H1 (cell line): ENCODE measurements at regions not wholly inside any gene's neighbourhood (a gene's known extent, or its start where the extent isn't known, plus 50 kb on each side); places are given as distances from the start of the nearest gene placed in this dataset.

Source experiments
- CTCF ChIA-PET: fragments of 300-600 bp; sonication (Branson Sonifier 250); formaldehyde crosslinking; loops from one replicate; lab custom pipeline; 2021; ENCODE audit not compliant: partially characterized antibody; lab: Charles Lee
- POLR2A ChIA-PET: fragments of 300-600 bp; sonication (Branson Sonifier 250); formaldehyde crosslinking; loops from one replicate; lab custom pipeline; 2021; ENCODE audit warnings: inconsistent platforms; ENCODE audit not compliant: partially characterized antibody; lab: Charles Lee
- DNase-seq, 2 experiments: peaks; one replicate each; pipeline versions ENCODE4 v3.0.0 to v3.0.0-alpha.2; 2010 to 2022; ENCODE audit warnings: low spot score in 2 of 2, low read depth in 1 of 2, mixed read lengths in 1 of 2
- FAIRE-seq: peaks from 2 replicates; lab custom pipeline; 2011; peaks lifted over from hg19 to GRCh38; lab: Jason Lieb, UNC
- H2AFZ ChIP-seq: 2 replicates; pipeline ENCODE4 v1.8.1; 2012; ENCODE audit warnings: low read length, inconsistent platforms
- H2AK5ac ChIP-seq: 2 replicates; pipeline ENCODE4 v1.6.1; 2013; ENCODE audit warnings: low read depth, low read length
- H2BK120ac ChIP-seq: replicated peaks from 2 replicates; pipeline ENCODE3; 2013; ENCODE audit warnings: low read depth, low read length, inconsistent platforms
- H2BK12ac ChIP-seq: 2 replicates; pipeline ENCODE4 v1.6.1; 2013; ENCODE audit warnings: low read depth, low read length
- H2BK15ac ChIP-seq: 2 replicates; pipeline ENCODE4 v1.6.1; 2013; ENCODE audit warnings: low read length
- H2BK20ac ChIP-seq: 2 replicates; pipeline ENCODE4 v1.6.1; 2013; ENCODE audit warnings: low read length
- H2BK5ac ChIP-seq: 2 replicates; pipeline ENCODE4 v1.6.1; 2013; ENCODE audit warnings: low read depth, low read length
- H3K14ac ChIP-seq: 2 replicates; pipeline ENCODE4 v1.6.1; 2013; ENCODE audit warnings: inconsistent platforms; ENCODE audit not compliant: insufficient read length
- H3K18ac ChIP-seq: 2 replicates; pipeline ENCODE4 v1.6.1; 2013; ENCODE audit warnings: low read length; ENCODE audit errors: extremely low read depth
- H3K23ac ChIP-seq: 2 replicates; pipeline ENCODE4 v1.6.1; 2013; ENCODE audit warnings: inconsistent platforms; ENCODE audit not compliant: insufficient read length
- H3K23me2 ChIP-seq: 2 replicates; pipeline ENCODE4 v1.6.1; 2013; ENCODE audit warnings: low read depth, low read length
- H3K27ac ChIP-seq: 2 replicates; pipeline ENCODE4 v1.6.1; 2011; ENCODE audit warnings: low read depth, low read length, inconsistent platforms
- H3K27me3 ChIP-seq, 4 experiments: replicated peaks in 1 of 4; 1 replicate in 1 of 4; 2 replicates in 3 of 4; pipeline versions ENCODE4 v1.6.1 to v1.8.1; 2011 to 2013; ENCODE audit warnings: low read length in 3 of 4, mild to moderate bottlenecking in 3 of 4, inconsistent platforms in 2 of 4, mixed read lengths in 2 of 4, moderate library complexity in 1 of 4; ENCODE audit not compliant: control insufficient read depth in 3 of 4, insufficient read depth in 3 of 4; ENCODE audit errors: extremely low read depth in 1 of 4
- H3K36me3 ChIP-seq, 4 experiments: 2 replicates each; pipeline versions ENCODE4 v1.6.1 to v1.8.1; 2011 to 2013; ENCODE audit warnings: mild to moderate bottlenecking in 4 of 4, low read length in 3 of 4, moderate library complexity in 2 of 4, control low read depth in 1 of 4, inconsistent platforms in 1 of 4; ENCODE audit not compliant: insufficient read depth in 4 of 4, control insufficient read depth in 2 of 4
- H3K4ac ChIP-seq: replicated peaks from 2 replicates; pipeline ENCODE3; 2013; ENCODE audit warnings: low read length, low read depth, mixed read lengths, inconsistent platforms; ENCODE audit not compliant: insufficient read length
- H3K4me1 ChIP-seq, 4 experiments: replicated peaks in 1 of 4; 1 replicate in 1 of 4; 2 replicates in 3 of 4; pipeline versions ENCODE4 v1.6.1 to v1.8.1; 2011 to 2013; ENCODE audit warnings: low read length in 3 of 4, inconsistent platforms in 2 of 4, mixed read lengths in 1 of 4; ENCODE audit not compliant: insufficient read depth in 4 of 4, control insufficient read depth in 3 of 4
- H3K4me2 ChIP-seq, 2 experiments: 2 replicates each; pipeline versions ENCODE4 v1.6.1 to v1.8.1; 2011 to 2013; ENCODE audit warnings: low read depth in 2 of 2, low read length in 2 of 2, control low read depth in 1 of 2, inconsistent platforms in 1 of 2, mild to moderate bottlenecking in 1 of 2; ENCODE audit not compliant: insufficient read depth in 1 of 2
- H3K4me3 ChIP-seq, 4 experiments: fragments of 200-600, 300-600 bp in 1 of 4; sonication (generic), shearing (Covaris generic), sonication (Bioruptor Twin) in 1 of 4; 2 replicates each; pipeline versions ENCODE4 v1.5.1 to v1.8.1; 2011 to 2016; ENCODE audit warnings: low read length in 4 of 4, low read depth in 3 of 4, control low read depth in 2 of 4, inconsistent platforms in 2 of 4, mild to moderate bottlenecking in 2 of 4, mixed read lengths in 1 of 4, moderate library complexity in 1 of 4; ENCODE audit not compliant: insufficient read depth in 2 of 4; ENCODE audit errors: extremely low read depth in 1 of 4
- H3K56ac ChIP-seq: replicated peaks from 2 replicates; pipeline ENCODE3; 2013; ENCODE audit warnings: low read depth, mild to moderate bottlenecking, mixed read lengths, low read length, inconsistent platforms; ENCODE audit not compliant: insufficient read length
- H3K79me1 ChIP-seq: 2 replicates; pipeline ENCODE4 v1.6.1; 2013; ENCODE audit warnings: low read depth, low read length, control low read depth
- H3K79me2 ChIP-seq, 2 experiments: 2 replicates each; pipeline versions ENCODE4 v1.6.1 to v1.8.1; 2012 to 2013; ENCODE audit warnings: low read length in 2 of 2, mild to moderate bottlenecking in 2 of 2, inconsistent platforms in 1 of 2; ENCODE audit not compliant: insufficient read depth in 2 of 2, control insufficient read depth in 1 of 2
- H3K9ac ChIP-seq, 4 experiments: replicated peaks in 1 of 4; 1 replicate in 1 of 4; 2 replicates in 3 of 4; pipeline versions ENCODE4 v1.6.1 to v1.8.1; 2011 to 2013; ENCODE audit warnings: low read depth in 3 of 4, low read length in 3 of 4, control low read depth in 2 of 4, mild to moderate bottlenecking in 2 of 4, moderate library complexity in 2 of 4, inconsistent platforms in 1 of 4; ENCODE audit errors: extremely low read depth in 1 of 4
- H3K9me3 ChIP-seq, 2 experiments: 2 replicates each; pipeline versions ENCODE4 v1.6.1 to v1.8.1; 2012 to 2013; ENCODE audit warnings: mild to moderate bottlenecking in 2 of 2, moderate library complexity in 2 of 2, control low read depth in 1 of 2, inconsistent platforms in 1 of 2, low read depth in 1 of 2, low read length in 1 of 2, mixed read lengths in 1 of 2; ENCODE audit not compliant: insufficient read depth in 2 of 2
- H4K20me1 ChIP-seq, 2 experiments: replicated peaks in 1 of 2; 2 replicates each; pipeline versions ENCODE3 to v1.8.1; 2011 to 2013; ENCODE audit warnings: inconsistent platforms in 2 of 2, low read length in 2 of 2, mild to moderate bottlenecking in 1 of 2; ENCODE audit not compliant: insufficient read depth in 2 of 2, control insufficient read depth in 1 of 2
- H4K5ac ChIP-seq: 2 replicates; pipeline ENCODE4 v1.6.1; 2013; ENCODE audit warnings: low read length, low read depth, mixed read lengths, inconsistent platforms; ENCODE audit not compliant: insufficient read length
- H4K8ac ChIP-seq: 2 replicates; pipeline ENCODE4 v1.8.0; 2013; ENCODE audit warnings: mild to moderate bottlenecking, moderate library complexity, low read length, inconsistent platforms; ENCODE audit not compliant: insufficient read depth; ENCODE audit errors: extremely low read depth
- H4K91ac ChIP-seq: replicated peaks from 2 replicates; pipeline ENCODE3; 2013; ENCODE audit warnings: low read length, mixed read lengths, inconsistent platforms; ENCODE audit not compliant: insufficient read length
- CHD2 ChIP-seq: IDR thresholded peaks from 2 replicates; pipeline ENCODE4 v1.6.1; 2012; ENCODE audit warnings: low read length, improper control_type of control experiment
- CREB1 ChIP-seq: IDR thresholded peaks from 2 replicates; pipeline ENCODE4 v1.6.1; 2012; ENCODE audit warnings: inconsistent platforms
- GABPA ChIP-seq: IDR thresholded peaks from 2 replicates; pipeline ENCODE4 v1.6.1; 2011; ENCODE audit warnings: mild to moderate bottlenecking, low read length, moderate library complexity, borderline replicate concordance; ENCODE audit not compliant: insufficient read depth
- KDM1A ChIP-seq: fragments of 200-600, 300-600 bp; sonication (generic); IDR thresholded peaks from 2 replicates; pipeline ENCODE4 v1.7.1; 2016; ENCODE audit warnings: mild to moderate bottlenecking, low read length, borderline replicate concordance
- KDM5A ChIP-seq: fragments of 200-600 bp; IDR thresholded peaks from 2 replicates; pipeline ENCODE4 v1.7.1; 2012; ENCODE audit warnings: mild to moderate bottlenecking, low read length, inconsistent platforms, mixed read lengths
- NRF1 ChIP-seq: IDR thresholded peaks from 2 replicates; pipeline ENCODE4 v1.6.1; 2011; ENCODE audit warnings: mild to moderate bottlenecking, low read depth, low read length, improper control_type of control experiment
- RBBP5 ChIP-seq: IDR thresholded peaks from 2 replicates; pipeline ENCODE4 v1.7.1; 2012; ENCODE audit warnings: low read depth, mild to moderate bottlenecking, inconsistent platforms, low read length, moderate library complexity, borderline replicate concordance
- SIX5 ChIP-seq: IDR thresholded peaks from 2 replicates; pipeline ENCODE4 v1.6.1; 2011; ENCODE audit warnings: mild to moderate bottlenecking, low read depth, low read length
- SP2 ChIP-seq: IDR thresholded peaks from 2 replicates; pipeline ENCODE4 v1.6.1; 2012; ENCODE audit warnings: mild to moderate bottlenecking, low read length, inconsistent platforms
- TAF7 ChIP-seq: optimal IDR thresholded peaks from 2 replicates; pipeline ENCODE3; 2011; ENCODE audit warnings: low read depth, mild to moderate bottlenecking, inconsistent platforms, low read length, moderate library complexity, borderline replicate concordance
- TBP ChIP-seq: IDR thresholded peaks from 2 replicates; pipeline ENCODE4 v1.6.1; 2011; ENCODE audit warnings: low read depth, low read length, improper control_type of control experiment
- TEAD4 ChIP-seq: IDR thresholded peaks from 2 replicates; pipeline ENCODE4 v1.6.1; 2012; ENCODE audit warnings: low read depth, low read length, inconsistent platforms, mixed read lengths
- YY1 ChIP-seq: IDR thresholded peaks from 2 replicates; pipeline ENCODE4 v1.6.1; 2011; ENCODE audit warnings: low read depth, mild to moderate bottlenecking, low read length
- WGBS, 2 experiments: shearing (Covaris generic) in 1 of 2; methylation state at CpG; one replicate each; pipeline versions ENCODE4 v1.1.6 to v1.1.7; 2013 to 2015; ENCODE audit warnings: low lambda C conversion rate in 2 of 2, mixed read lengths in 2 of 2, inconsistent platforms in 1 of 2, low coverage in 1 of 2, missing lambda C conversion rate in 1 of 2; ENCODE audit not compliant: insufficient replicate concordance in 2 of 2, insufficient coverage in 1 of 2, insufficient read length in 1 of 2; ENCODE audit errors: extremely low coverage in 1 of 2, missing lambda C conversion rate in 1 of 2; 5-methylcytosine and 5-hydroxymethylcytosine counted together
- TF ChIP-seq, protein P1 (sequence below): IDR thresholded peaks from 2 replicates; pipeline ENCODE4 v1.6.1; 2011; ENCODE audit warnings: low read depth, mild to moderate bottlenecking, low read length; ENCODE audit not compliant: insufficient read depth
- TF ChIP-seq, protein P2 (sequence below): IDR thresholded peaks from 2 replicates; pipeline ENCODE4 v1.6.1; 2012; ENCODE audit warnings: inconsistent platforms

DNA sequence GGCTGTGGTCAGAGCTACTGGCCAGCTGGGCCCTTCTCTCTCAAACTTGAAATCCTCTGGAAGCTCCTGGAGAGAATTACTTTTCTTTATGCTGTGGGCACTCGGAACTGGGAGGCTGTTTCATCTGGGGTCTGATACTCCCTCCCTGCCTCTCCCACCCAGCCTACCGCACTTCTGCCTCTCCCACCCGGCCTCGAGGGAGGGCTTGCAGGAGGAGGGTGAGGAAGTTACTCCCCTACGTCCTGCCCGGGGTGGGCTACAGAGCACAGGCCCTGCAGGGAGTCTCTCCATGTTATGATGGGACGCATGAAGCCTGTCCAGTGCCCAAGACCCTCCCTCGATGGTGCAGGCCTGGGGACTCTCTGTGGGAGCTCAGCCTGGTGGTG, 584.6 kb upstream of the MKI67 start:
- H4K5ac ChIP-seq: no peak overlapping the region
- no peak overlapping the region for H3K23ac ChIP-seq
- peaks cover 0 to 6% (median 0%) of the 10 kb centered on the region in 4 experiments; a peak in 3 of 7 replicates for H3K4me1 ChIP-seq
- POLR2A ChIA-PET: no interaction called here
- no peak overlapping the region for H2BK120ac ChIP-seq
- no peak overlapping the region for H3K4me2 ChIP-seq
- no peak overlapping the region for H4K8ac ChIP-seq
- no peak overlapping the region for H3K27ac ChIP-seq
- H3K36me3 ChIP-seq: no peaks in the 10 kb centered on the region
- no peaks in the 10 kb centered on the region for H3K23me2 ChIP-seq
- no peak overlapping the region for H2BK15ac ChIP-seq
- no peak overlapping the region for H3K4me3 ChIP-seq
- H2AK5ac ChIP-seq: no peak overlapping the region
- no peak overlapping the region for H2BK12ac ChIP-seq
- no peak overlapping the region for H3K18ac ChIP-seq
- 96% methylated on average over 8 of the region's 8 CpGs; no CpG with 5 or more reads in 1 of the 2 experiments for WGBS, 2 experiments
- H2AFZ ChIP-seq: no peak overlapping the region
- H4K91ac ChIP-seq: no peak overlapping the region
- H3K79me1 ChIP-seq: no peaks in the 10 kb centered on the region
- DNase-seq (no peak), FAIRE-seq (no peak)
- no peaks in the 10 kb centered on the region for H3K27me3 ChIP-seq
- no peak overlapping the region for H3K9ac ChIP-seq
- H3K56ac ChIP-seq: no peak overlapping the region
- no peaks in the 10 kb centered on the region for H4K20me1 ChIP-seq
- CTCF ChIA-PET: interaction anchor here (0.9 to 1.7 kb wide), 2 partner anchors 10 to 14 kb away, joined by 3 to 4 read pairs; no protein-coding TSS in a partner anchor
- no peak overlapping the region for H2BK20ac ChIP-seq
- H3K4ac ChIP-seq: no peak overlapping the region
- H3K79me2 ChIP-seq: no peaks in the 10 kb centered on the region
- no peaks in the 10 kb centered on the region for H3K9me3 ChIP-seq
- TF ChIP-seq TAF7 (no peak), KDM5A (no peak), CREB1 (no peak), KDM1A (no peak), GABPA (no peak), NRF1 (no peak), SIX5 (no peak), TEAD4 (no peak), TBP (no peak), CHD2 (no peak), RBBP5 (no peak), SP2 (no peak), YY1 (no peak)
- TF ChIP-seq, protein P1, sequence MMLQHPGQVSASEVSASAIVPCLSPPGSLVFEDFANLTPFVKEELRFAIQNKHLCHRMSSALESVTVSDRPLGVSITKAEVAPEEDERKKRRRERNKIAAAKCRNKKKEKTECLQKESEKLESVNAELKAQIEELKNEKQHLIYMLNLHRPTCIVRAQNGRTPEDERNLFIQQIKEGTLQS: no peak
- TF ChIP-seq, protein P2, sequence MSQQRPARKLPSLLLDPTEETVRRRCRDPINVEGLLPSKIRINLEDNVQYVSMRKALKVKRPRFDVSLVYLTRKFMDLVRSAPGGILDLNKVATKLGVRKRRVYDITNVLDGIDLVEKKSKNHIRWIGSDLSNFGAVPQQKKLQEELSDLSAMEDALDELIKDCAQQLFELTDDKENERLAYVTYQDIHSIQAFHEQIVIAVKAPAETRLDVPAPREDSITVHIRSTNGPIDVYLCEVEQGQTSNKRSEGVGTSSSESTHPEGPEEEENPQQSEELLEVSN: no peak
- TF ChIP-seq, all 59 proteins: peak for 0
- no peak overlapping the region for H2BK5ac ChIP-seq
- H3K14ac ChIP-seq: no peak overlapping the region
